NCI-H2107 (cell line): ENCODE measurements at regions not wholly inside any gene's neighbourhood (a gene's known extent, or its start where the extent isn't known, plus 50 kb on each side); places are given as distances from the start of the nearest gene placed in this dataset.
"Not testable (repeated sequence)": the region's sequence is repeated elsewhere in the genome, so short reads cannot be mapped to it uniquely, and the experiment has no call there.

Experiments used
- DNase-seq: peaks from one replicate; lab custom pipeline; 2025; lab: John Stamatoyannopoulos, UW

GRCh38 chr20:48231253-48231930 lies 446.1 kb upstream of the SULF2 start:
- DNase-seq, result no peak

- no peak for DNase-seq
Observed at GRCh38 chr20:48230216-48230615, 444.9 kb upstream of the SULF2 start.

- no peak for DNase-seq
Observed at GRCh38 chr20:48227381-48227780, 442.1 kb upstream of the SULF2 start.

- DNase-seq, result no peak
Observed at GRCh38 chr20:48226642-48227041, 441.4 kb upstream of the SULF2 start.

- DNase-seq, result no peak
Observed at GRCh38 chr20:48224533-48225050, 439.3 kb upstream of the SULF2 start.

GRCh38 chr20:48223715-48224114 lies 438.4 kb upstream of the SULF2 start:
- DNase-seq, result no peak

GRCh38 chr20:48222595-48223180 lies 437.4 kb upstream of the SULF2 start:
- DNase-seq, result no peak

- DNase-seq, result no peak
Observed at GRCh38 chr20:48220033-48220633, 434.9 kb upstream of the SULF2 start.

GRCh38 chr20:48219306-48219705 lies 434.0 kb upstream of the SULF2 start:
- no peak for DNase-seq

- DNase-seq, result no peak
Observed at GRCh38 chr20:48217190-48217589, 431.9 kb upstream of the SULF2 start.

- DNase-seq, result no peak
Observed at GRCh38 chr20:48215536-48215935, 430.3 kb upstream of the SULF2 start.

GRCh38 chr20:48214601-48215000 lies 429.3 kb upstream of the SULF2 start:
- no peak for DNase-seq

- not testable (repeated sequence) for DNase-seq
Observed at GRCh38 chr20:48213635-48214034, 428.4 kb upstream of the SULF2 start.

GRCh38 chr20:48212806-48213509 lies 427.7 kb upstream of the SULF2 start:
- DNase-seq, result no peak

- DNase-seq, result no peak
Observed at GRCh38 chr20:48211847-48212246, 426.6 kb upstream of the SULF2 start.

- DNase-seq, result no peak
Observed at GRCh38 chr20:48211238-48211637, 426.0 kb upstream of the SULF2 start.

GRCh38 chr20:48210111-48211027 lies 425.1 kb upstream of the SULF2 start:
- DNase-seq, result no peak

- DNase-seq, result no peak
Observed at GRCh38 chr20:48209102-48209501, 423.8 kb upstream of the SULF2 start.

- DNase-seq, result no peak
Observed at GRCh38 chr20:48208176-48208575, 422.9 kb upstream of the SULF2 start.

- DNase-seq, result no peak
Observed at GRCh38 chr20:48207505-48207904, 422.2 kb upstream of the SULF2 start.

- DNase-seq, result no peak
Observed at GRCh38 chr20:48205786-48206185, 420.5 kb upstream of the SULF2 start.
